ENCODE measurements at regions not wholly inside any gene's neighbourhood (a gene's known extent, or its start where the extent isn't known, plus 50 kb on each side); places are given as distances from the start of the nearest gene placed in this dataset.

DNA sequence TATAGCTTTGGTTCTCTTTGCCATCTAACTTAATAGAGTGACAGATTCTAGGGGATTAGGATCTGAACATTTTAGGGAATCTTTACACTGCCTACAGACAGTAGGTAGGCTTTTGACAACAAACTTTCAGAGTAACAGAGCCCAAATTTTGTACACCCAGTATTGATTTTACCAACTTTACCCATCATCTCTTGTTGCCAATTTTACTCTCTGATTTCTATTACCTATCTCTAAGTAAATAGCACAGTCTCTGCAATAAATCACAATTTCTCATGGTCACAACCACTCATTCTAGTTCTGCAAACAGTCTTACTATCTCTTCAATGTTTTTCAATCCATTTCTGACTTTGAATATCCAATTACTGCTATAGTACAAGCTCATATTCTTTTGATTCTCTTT, 1097.6 kb upstream of the PHF14 start:
- DNase-seq = no peak

DNA sequence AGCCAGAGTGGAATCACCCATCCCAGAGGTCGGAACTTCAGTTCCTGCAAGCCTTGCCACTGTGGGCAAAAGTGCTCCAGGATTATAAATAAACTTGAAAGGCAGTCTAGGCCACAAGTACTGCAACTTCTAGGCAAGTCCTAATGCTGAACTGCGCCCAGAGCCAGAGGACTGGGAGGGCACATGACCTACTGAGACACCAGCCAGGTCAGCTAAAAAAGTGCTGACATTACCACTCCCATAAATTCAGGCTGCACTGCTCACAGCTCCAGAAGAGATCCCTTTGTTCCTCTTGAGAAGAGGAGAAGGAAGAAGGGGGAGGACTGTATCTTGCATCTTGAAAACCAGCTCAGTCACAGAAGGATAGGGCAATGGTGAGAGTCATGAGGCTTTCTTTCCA, 1084.1 kb upstream of the PHF14 start:
- DNase-seq = no peak

DNA sequence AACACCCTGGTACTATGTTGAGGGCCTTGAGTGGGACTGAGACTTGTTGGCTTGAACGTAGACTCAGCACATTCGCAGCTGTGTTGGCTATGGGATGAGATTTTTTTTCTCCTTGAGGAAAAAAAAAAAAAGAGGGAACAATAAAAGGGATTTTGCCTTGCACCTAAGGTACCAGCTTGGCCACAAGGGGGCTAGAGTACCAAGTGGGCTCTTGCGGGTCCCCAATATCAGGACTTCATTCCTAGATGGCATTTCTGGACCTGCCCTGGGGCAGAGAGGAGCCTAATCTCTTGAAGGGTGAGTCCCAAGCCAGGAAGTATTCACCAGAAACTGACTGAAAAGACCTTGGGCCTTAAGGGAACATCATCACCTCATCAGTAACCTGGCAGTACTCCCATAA, 1083.6 kb upstream of the PHF14 start:
- DNase-seq = no peak

DNA sequence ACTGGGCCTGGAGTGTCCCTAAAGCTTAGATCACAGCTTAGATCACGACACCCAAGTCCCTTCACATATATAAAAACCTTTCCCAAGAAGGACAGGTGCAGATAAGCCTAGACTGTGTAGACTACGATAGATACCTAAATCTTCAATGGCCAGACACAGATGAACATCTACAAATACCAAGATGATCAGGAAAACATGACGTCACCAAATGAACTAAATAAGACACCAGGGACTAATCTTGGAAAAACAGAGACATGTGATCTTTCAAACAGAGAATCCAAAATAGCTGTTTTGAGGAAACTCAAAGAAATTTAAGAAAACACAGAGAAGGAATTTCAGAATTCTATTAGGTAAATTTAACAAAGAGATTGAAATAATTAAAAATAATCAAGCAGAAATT, 1082.6 kb upstream of the PHF14 start:
- DNase-seq = no peak

GRCh38 chr7:9900339-9900738, 1073.3 kb upstream of the PHF14 start:
- no peak for DNase-seq

GRCh38 chr7:9921326-9921725, 1052.3 kb upstream of the PHF14 start:
- no peak for DNase-seq

- DNase-seq = no peak
These were observed 1035.6 kb upstream of the PHF14 start for GRCh38 chr7:9937944-9938631.

GRCh38 chr7:9939176-9939575, 1034.5 kb upstream of the PHF14 start:
- no peak for DNase-seq

GRCh38 chr7:9945131-9945530, 1028.5 kb upstream of the PHF14 start:
- no peak for DNase-seq

DNA sequence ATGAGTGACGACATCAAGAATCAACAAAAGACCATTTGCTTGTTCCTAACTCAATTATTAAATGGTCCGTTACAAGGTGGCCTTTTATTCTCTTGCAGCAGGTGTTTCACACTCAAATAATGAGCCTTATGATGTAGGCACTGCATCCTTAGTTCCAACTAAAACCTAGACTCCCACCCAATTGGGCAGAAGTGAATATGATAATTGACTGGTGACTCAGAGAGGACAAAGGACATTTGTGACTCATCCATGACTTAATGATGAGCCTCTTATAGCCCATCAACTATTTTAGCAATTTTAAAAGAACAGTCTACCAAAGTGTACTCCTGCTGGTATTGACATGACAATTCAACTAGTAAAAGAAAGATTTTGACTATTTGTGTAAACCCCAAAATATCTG, 1027.8 kb upstream of the PHF14 start:
- no peak for DNase-seq

DNA sequence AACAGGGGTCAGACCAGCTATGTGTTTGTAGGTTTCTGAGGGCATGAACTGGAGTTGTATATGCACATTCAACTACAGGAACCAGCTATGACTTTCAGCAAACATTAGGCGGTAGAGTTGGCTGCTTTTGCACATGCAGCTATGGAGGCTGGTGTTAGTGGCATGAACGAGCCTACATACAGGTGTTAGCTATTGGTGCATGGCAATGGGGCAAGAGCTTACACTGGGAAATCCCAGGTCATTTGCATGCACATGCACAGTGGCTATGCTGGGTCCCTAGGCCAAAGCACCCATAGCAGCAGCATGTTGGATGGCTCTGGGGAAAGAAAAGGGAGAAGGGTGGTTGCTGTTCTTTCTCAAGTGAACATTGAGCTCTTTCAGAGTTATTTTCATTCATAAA, 1018.5 kb upstream of the PHF14 start:
- DNase-seq = no peak

DNA sequence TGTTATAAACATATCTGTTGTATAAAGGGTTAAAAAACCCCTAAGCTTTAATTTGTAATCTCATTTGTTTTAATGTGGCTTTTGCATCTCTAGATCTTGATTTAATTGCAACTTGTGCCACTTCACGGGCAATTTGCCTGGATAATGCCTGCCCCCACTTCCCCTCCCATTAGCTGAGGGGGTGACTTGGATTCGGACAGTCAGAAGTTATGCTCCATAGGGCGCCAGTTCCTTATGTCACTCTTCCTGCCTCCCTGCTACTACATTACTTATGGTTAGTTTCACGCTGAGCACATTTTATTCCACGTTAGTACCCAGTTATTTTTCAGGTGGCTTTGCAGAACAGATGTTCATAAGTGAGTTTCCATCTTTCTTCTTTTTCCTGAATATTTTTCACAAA, 1015.2 kb upstream of the PHF14 start:
- DNase-seq = no peak

GRCh38 chr7:9960460-9960859, 1013.2 kb upstream of the PHF14 start:
- DNase-seq = no peak

DNA sequence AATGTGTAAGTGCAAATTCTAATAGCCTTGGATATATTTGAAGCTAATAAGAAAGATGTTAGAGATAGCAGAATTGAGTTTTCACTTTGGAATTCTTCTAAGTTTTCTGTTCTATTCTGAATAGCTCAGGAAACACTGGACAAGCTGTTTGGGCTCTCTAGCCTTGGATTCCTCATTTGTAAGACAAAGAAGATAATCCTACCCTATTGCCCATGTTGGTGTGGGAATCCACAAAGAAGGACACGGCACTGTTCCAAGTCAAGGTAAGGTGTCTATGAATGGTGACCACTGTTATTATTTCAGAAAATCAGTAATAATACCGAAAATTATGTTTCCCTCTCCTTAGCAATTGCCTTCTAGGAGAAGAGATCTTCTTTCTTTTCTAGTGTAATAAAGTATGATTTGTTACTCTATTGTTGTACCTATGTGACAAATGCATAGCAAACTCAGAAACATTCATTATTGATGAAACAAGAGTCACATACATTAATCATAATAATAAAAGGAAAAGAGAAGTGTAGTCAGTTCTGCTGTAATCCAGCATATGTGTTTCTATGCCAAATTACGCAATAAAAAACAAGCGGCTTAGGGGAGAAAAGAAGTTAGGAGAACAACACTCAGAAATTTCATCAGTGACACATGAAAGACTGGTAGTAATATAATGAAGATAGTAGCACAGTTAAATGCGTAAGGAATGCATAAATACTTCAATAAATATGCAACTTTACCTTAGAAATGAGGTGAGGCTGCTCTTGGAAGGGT, 1012.3 kb upstream of the PHF14 start:
- no peak for DNase-seq

- no peak for DNase-seq
These were observed 1010.9 kb upstream of the PHF14 start for GRCh38 chr7:9962742-9963141.

DNA sequence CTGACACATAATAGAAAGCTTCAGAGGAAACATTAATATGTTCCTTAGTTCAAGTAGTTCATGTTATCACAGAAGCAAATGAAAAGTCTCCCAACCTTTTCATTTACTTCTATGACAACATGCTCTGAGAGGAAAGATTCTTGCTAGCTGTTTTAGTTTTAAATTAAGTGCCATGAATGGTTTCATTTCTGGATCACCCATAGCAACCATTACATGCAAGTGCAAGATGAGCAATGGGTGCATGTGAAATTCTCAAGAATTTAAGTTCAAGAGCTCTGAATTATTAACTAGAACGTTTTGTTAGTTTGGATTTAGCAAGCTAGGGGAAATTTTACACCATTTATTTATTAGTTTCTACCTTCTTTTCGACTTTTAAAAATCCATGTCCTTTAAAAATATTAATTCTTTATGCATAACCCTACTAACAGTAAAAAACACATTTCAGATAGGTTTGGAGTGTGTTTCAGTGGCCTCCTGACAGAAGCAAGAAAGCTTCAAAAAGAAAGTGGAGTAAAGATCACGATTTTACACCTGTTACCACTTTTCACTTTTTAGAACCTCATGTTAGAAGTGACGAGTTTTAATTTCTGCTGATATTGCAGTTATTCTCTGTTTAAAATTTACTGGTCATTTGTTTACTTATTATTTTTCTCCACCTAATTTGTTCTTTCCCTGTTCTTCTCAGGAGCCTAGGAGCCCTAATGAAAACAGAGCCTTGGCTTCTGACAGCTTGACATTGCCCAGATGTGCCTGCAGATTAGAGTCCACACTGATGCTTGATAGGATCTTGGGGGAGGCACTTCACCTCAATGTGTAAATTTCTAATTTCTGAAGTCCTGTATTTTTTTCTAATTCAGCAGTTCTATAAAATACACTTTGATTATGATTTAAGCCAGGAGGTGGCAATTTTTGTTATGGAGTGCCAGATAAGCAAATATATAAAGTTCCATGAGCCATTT, 995.3 kb upstream of the PHF14 start:
- no peak for DNase-seq

- no peak for DNase-seq
These were observed 991.8 kb upstream of the PHF14 start for GRCh38 chr7:9981742-9982349.

DNA sequence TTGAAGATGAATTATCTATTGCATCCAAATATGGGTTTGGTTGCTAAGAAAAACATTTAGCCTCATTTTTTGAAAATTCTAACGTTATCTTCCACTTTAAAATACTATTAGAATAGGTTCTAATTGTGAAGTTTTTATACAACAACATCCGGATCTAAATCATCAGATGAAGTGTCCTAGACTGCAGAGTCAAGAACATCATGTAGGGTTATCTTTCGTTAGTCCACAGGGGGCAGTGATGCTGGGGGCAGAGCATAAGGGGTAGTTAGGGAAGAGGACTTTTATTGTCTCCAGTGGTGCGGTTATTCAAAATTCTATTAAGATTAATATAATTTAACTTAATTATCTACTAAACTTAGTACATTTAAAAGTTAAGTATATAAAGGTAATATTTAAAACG, 990.6 kb upstream of the PHF14 start:
- DNase-seq = no peak

GRCh38 chr7:10015687-10016086, 958.0 kb upstream of the PHF14 start:
- no peak for DNase-seq

- no peak for DNase-seq
These were observed 951.2 kb upstream of the PHF14 start for GRCh38 chr7:10022480-10022879.

DNA sequence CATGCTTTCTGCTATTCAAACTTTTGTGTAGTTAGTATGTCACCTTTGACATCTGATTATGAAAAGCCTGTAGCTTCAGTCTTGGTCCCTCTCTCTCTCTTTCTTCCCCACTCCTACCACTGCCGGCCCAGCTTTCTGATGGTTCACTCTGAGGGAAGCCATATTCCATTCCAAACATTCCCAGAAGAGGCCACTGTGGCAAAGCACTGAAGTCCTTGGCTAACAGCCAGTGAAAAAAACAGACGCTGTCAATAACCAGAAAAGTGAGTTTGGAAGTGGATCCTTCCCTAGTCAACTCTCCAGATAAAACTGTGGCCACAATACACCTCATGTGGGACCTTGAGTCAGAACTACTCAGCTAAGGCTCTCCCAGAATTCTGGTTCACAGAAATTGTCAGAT, 950.7 kb upstream of the PHF14 start:
- DNase-seq = no peak

DNA sequence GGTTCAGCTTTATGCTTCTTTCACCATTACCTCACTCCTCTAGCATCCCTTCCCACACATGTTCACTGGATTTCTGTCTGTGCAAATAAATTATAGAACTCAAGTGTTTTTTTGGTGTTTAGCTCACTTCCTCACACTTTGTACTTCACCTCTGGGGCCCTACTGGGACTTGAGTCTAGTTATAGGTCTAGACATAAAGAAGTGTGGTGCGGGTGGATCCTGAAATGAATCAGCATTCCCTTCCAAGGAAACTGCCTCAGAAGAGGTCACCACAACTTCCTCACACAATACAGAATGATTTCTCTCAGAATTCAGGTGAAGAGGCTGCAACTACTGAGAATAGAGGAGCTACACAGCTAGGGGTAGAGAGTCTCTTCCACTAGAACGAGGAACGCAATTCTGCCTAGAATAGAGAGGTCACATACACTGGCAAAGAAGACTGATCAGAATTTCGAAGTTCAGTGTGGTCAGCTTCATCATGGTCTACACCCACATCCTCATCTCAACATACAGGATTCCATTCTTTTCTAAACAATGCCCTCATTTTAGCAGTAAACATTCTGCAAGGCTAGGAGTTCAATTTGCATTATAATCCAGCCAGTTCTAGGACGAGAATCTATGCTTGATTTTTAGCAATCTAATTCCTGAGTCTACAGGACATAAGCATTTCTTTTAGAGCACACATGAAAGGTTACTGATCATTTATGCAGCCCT, 938.7 kb upstream of the PHF14 start:
- DNase-seq = no peak

GRCh38 chr7:10036693-10037092, 937.0 kb upstream of the PHF14 start:
- no peak for DNase-seq

Measured in stimulated activated CD4-positive, alpha-beta T cell treated with anti-CD3 and anti-CD28 coated beads, Interleukin-12 subunit alpha, Interleukin-12 subunit beta, amount 100 ng/mL, for 4 hours (primary cell).